ENCODE measurements at regions not wholly inside any gene's neighbourhood (a gene's known extent, or its start where the extent isn't known, plus 50 kb on each side); places are given as distances from the start of the nearest gene placed in this dataset.

GRCh38 chr5:124353016-124353415 lies 393.4 kb downstream of the ZNF608 start:
- no peak for TF ChIP-seq CTCF (IDR thresholded peaks at IDR 0.05)
- TF ChIP-seq ZFX (IDR thresholded peaks at IDR 0.05; ENCODE audit: borderline replicate concordance) = no peak

All from 22Rv1 (cell line).